Activated CD4-positive, CD25-positive, alpha-beta regulatory T cell treated with anti-CD3 and anti-CD28 coated beads, Interleukin-2, amount 50 U/mL, for 24 hours (primary cell): ENCODE measurements at regions not wholly inside any gene's neighbourhood (a gene's known extent, or its start where the extent isn't known, plus 50 kb on each side); places are given as distances from the start of the nearest gene placed in this dataset.
"Not testable (repeated sequence)": the region's sequence is repeated elsewhere in the genome, so short reads cannot be mapped to it uniquely, and the experiment has no call there.

Source experiments
- ATAC-seq, 2 donors: fragments of 150-1000 bp; cut with Tn5 transposase; one replicate each; pipeline ENCODE4 v1.10.0; 2021; ENCODE audit warnings: mild to moderate bottlenecking in 1 of 2, moderate library complexity in 1 of 2

- not testable (repeated sequence) for ATAC-seq
Measured at GRCh38 chr7:49100908-49101740, 176.8 kb downstream of the CDC14C start.

- ATAC-seq, result no peak
Measured at GRCh38 chr7:49102411-49102810, 178.1 kb downstream of the CDC14C start.

- no peak for ATAC-seq
Measured at GRCh38 chr7:49111706-49112105, 187.4 kb downstream of the CDC14C start.

- ATAC-seq, result no peak
Measured at GRCh38 chr7:49112222-49112621, 187.9 kb downstream of the CDC14C start.

GRCh38 chr7:49112647-49113046 lies 188.3 kb downstream of the CDC14C start:
- ATAC-seq, result no peak

GRCh38 chr7:49119706-49120105 lies 195.4 kb downstream of the CDC14C start:
- ATAC-seq, result no peak

- ATAC-seq, result no peak
Measured at GRCh38 chr7:49125246-49125645, 200.9 kb downstream of the CDC14C start.

- no peak for ATAC-seq
Measured at GRCh38 chr7:49127359-49127913, 203.1 kb downstream of the CDC14C start.

- no peak for ATAC-seq
Measured at GRCh38 chr7:49137978-49138377, 213.6 kb downstream of the CDC14C start.

GRCh38 chr7:49150486-49150885 lies 226.1 kb downstream of the CDC14C start:
- ATAC-seq, result no peak

- ATAC-seq, result no peak
Measured at GRCh38 chr7:49151146-49151545, 226.8 kb downstream of the CDC14C start.

GRCh38 chr7:49158321-49158720 lies 234.0 kb downstream of the CDC14C start:
- no peak for ATAC-seq

- no peak for ATAC-seq
Measured at GRCh38 chr7:49159536-49159935, 235.2 kb downstream of the CDC14C start.

- no peak for ATAC-seq
Measured at GRCh38 chr7:49166441-49166840, 242.1 kb downstream of the CDC14C start.

GRCh38 chr7:49172639-49173038 lies 248.3 kb downstream of the CDC14C start:
- no peak for ATAC-seq

GRCh38 chr7:49174396-49174795 lies 250.0 kb downstream of the CDC14C start:
- no peak for ATAC-seq

GRCh38 chr7:49187543-49188268 lies 263.4 kb downstream of the CDC14C start:
- ATAC-seq, result no peak

- no peak for ATAC-seq
Measured at GRCh38 chr7:49228426-49229098, 304.2 kb downstream of the CDC14C start.

GRCh38 chr7:49229246-49229645 lies 304.9 kb downstream of the CDC14C start:
- no peak for ATAC-seq

- no peak for ATAC-seq
Measured at GRCh38 chr7:49243521-49243920, 319.2 kb downstream of the CDC14C start.

GRCh38 chr7:49244543-49244942 lies 320.2 kb downstream of the CDC14C start:
- ATAC-seq, result no peak

GRCh38 chr7:49245062-49245461 lies 320.7 kb downstream of the CDC14C start:
- no peak for ATAC-seq

GRCh38 chr7:49247759-49248158 lies 323.4 kb downstream of the CDC14C start:
- no peak for ATAC-seq
